Stromal cell of bone marrow (primary cell): ENCODE measurements at regions not wholly inside any gene's neighbourhood (a gene's known extent, or its start where the extent isn't known, plus 50 kb on each side); places are given as distances from the start of the nearest gene placed in this dataset.
A peak's percentile ranks its signal among the peaks of the same experiment; 100 is the strongest.
"Not testable (repeated sequence)": the region's sequence is repeated elsewhere in the genome, so short reads cannot be mapped to it uniquely, and the experiment has no call there.

Experiments
- DNase-seq: peaks from one replicate; pipeline ENCODE4 v3.0.0-alpha.2; 2012; ENCODE audit warnings: low read depth

GRCh38 chr2:146969703-146970102, 875.1 kb upstream of the ACVR2A start:
- DNase-seq = not testable (repeated sequence)

- DNase-seq = no peak
These were observed 880.3 kb upstream of the ACVR2A start for GRCh38 chr2:146964494-146964893.

GRCh38 chr2:146954544-146954943, 890.3 kb upstream of the ACVR2A start:
- DNase-seq = no peak

- no peak for DNase-seq
These were observed 892.1 kb upstream of the ACVR2A start for GRCh38 chr2:146952696-146953095.

GRCh38 chr2:146950911-146951310, 893.9 kb upstream of the ACVR2A start:
- no peak for DNase-seq

- no peak for DNase-seq
These were observed 894.5 kb upstream of the ACVR2A start for GRCh38 chr2:146950361-146950760.

- no peak for DNase-seq
These were observed 895.4 kb upstream of the ACVR2A start for GRCh38 chr2:146949400-146949799.

GRCh38 chr2:146944601-146945000, 900.2 kb upstream of the ACVR2A start:
- no peak for DNase-seq

- DNase-seq = peak; percentile 3
These were observed 904.7 kb upstream of the ACVR2A start for GRCh38 chr2:146939991-146940685.

GRCh38 chr2:146934921-146935320, 909.9 kb upstream of the ACVR2A start:
- no peak for DNase-seq

GRCh38 chr2:146931109-146931508, 913.7 kb upstream of the ACVR2A start:
- no peak for DNase-seq

- peak; percentile 59 for DNase-seq
These were observed 917.6 kb upstream of the ACVR2A start for GRCh38 chr2:146927080-146927711.

- no peak for DNase-seq
These were observed 926.5 kb upstream of the ACVR2A start for GRCh38 chr2:146918280-146918679.

GRCh38 chr2:146917431-146918042, 927.3 kb upstream of the ACVR2A start:
- DNase-seq = no peak

- no peak for DNase-seq
These were observed 927.9 kb upstream of the ACVR2A start for GRCh38 chr2:146916914-146917313.

- DNase-seq = no peak
These were observed 931.4 kb upstream of the ACVR2A start for GRCh38 chr2:146913476-146913875.

- no peak for DNase-seq
These were observed 932.3 kb upstream of the ACVR2A start for GRCh38 chr2:146912536-146912935.

GRCh38 chr2:146908776-146909175, 936.1 kb upstream of the ACVR2A start:
- no peak for DNase-seq

- DNase-seq = no peak
These were observed 946.7 kb upstream of the ACVR2A start for GRCh38 chr2:146898083-146898482.

- no peak for DNase-seq
These were observed 950.3 kb upstream of the ACVR2A start for GRCh38 chr2:146894514-146894913.

GRCh38 chr2:146893500-146894041, 951.3 kb upstream of the ACVR2A start:
- DNase-seq = no peak

- no peak for DNase-seq
These were observed 954.3 kb upstream of the ACVR2A start for GRCh38 chr2:146890491-146890890.

- no peak for DNase-seq
These were observed 964.9 kb upstream of the ACVR2A start for GRCh38 chr2:146879882-146880281.
